K562 (cell line): ENCODE measurements at regions not wholly inside any gene's neighbourhood (a gene's known extent, or its start where the extent isn't known, plus 50 kb on each side); places are given as distances from the start of the nearest gene placed in this dataset.

ENCODE experiments used
- CBX2 ChIP-seq: fragments of 200-600 bp; sonication (generic); IDR thresholded peaks from one replicate; pipeline ENCODE4 v1.6.1; 2012; ENCODE audit warnings: mild to moderate bottlenecking, low read length, inconsistent platforms; ENCODE audit not compliant: insufficient read depth, poor library complexity, severe bottlenecking
- CC2D1A ChIP-seq: fragments of 450-650 bp; IDR thresholded peaks from 2 replicates; pipeline ENCODE4 v1.6.1; 2017; ENCODE audit warnings: mild to moderate bottlenecking
- TOE1 ChIP-seq, 2 experiments: fragments of 450-650 bp in 1 of 2; sonication (generic) in 1 of 2; formaldehyde crosslinking in 1 of 2; IDR thresholded peaks; 2 replicates each; pipeline versions ENCODE4 v1.7.1 to v1.8.0; 2016 to 2022; ENCODE audit warnings: borderline replicate concordance in 2 of 2, mild to moderate bottlenecking in 2 of 2, antibody characterized with exemption in 1 of 2, inconsistent platforms in 1 of 2, low read depth in 1 of 2, missing genetic modification reagents in 1 of 2, moderate library complexity in 1 of 2
- ZBTB8A ChIP-seq: fragments of 450-650 bp; IDR thresholded peaks from 2 replicates; pipeline ENCODE4 v1.6.1; 2018; ENCODE audit warnings: mild to moderate bottlenecking, moderate library complexity; ENCODE audit not compliant: partially characterized antibody
- ZNF431 ChIP-seq: sonication (generic); formaldehyde crosslinking; IDR thresholded peaks from 2 replicates; pipeline ENCODE4 v1.8.0; 2022; ENCODE audit warnings: mild to moderate bottlenecking, missing genetic modification reagents
- TF ChIP-seq, protein P1 (sequence below), 3 experiments: IDR thresholded peaks in 2 of 3; conservative IDR thresholded peaks in 1 of 3; 2 replicates each; pipeline ENCODE4 v1.5.1; 2011 to 2012; ENCODE audit warnings: low read length in 3 of 3, mild to moderate bottlenecking in 3 of 3, control low read depth in 2 of 3, improper control_type of control experiment in 1 of 3, inconsistent platforms in 1 of 3, low read depth in 1 of 3, mixed read lengths in 1 of 3, moderate library complexity in 1 of 3; ENCODE audit not compliant: insufficient read depth in 2 of 3
- TF ChIP-seq, protein P2 (sequence below): fragments of 250-450 bp; sonication (Bioruptor Pico); IDR thresholded peaks from 2 replicates; pipeline ENCODE4 v1.4.0; 2020
- TF ChIP-seq, protein P3 (sequence below): fragments of 250-450 bp; sonication (Bioruptor Pico); IDR thresholded peaks from 2 replicates; pipeline ENCODE4 v1.4.0; 2020; ENCODE audit warnings: mild to moderate bottlenecking, moderate library complexity
- TF ChIP-seq, protein P4 (sequence below): fragments of 450-650 bp; formaldehyde crosslinking; IDR thresholded peaks from 2 replicates; pipeline ENCODE4 v1.4.0; 2020; ENCODE audit warnings: mild to moderate bottlenecking, mixed read lengths

DNA sequence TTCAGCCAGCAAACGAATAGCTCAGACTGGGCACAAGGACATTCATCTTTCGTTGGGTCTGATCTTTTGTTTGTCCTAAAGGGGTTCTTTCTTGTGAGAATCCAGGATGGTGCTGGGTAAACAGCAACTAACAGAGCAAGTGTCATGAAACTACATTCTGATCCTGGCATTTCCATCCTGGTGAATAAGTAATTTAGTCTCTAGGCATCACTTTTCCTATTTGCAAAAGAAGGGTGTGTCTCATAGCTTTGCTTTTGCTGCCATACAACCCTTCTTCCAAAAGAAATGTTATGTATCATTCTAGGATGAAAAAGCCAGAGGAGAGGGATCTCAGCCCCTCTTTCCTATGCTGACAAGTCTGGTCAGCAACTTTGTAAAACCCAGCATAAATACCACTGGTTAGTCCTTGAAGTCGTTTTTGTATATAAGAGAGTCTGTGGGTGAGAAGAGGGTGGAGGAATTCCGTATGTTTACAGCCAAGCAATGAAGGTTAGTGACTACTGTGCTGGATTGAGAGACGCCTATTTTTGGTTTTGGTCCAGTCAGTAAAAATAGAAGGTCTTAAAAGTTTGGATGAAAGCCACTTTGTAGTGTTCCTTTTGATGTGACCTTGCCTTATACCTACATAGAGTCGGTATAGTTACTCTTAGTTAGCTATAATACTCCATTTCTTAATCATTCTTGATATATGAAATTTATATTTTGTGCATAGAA is 88.4 kb upstream of the SLC25A13 start:
- TF ChIP-seq CBX2 (no peak), CC2D1A (no peak), TOE1 (IDR thresholded peaks at IDR 0.05; ENCODE audit: borderline replicate concordance) (no peak), TOE1 (CRISPR knock-in tag; IDR thresholded peaks at IDR 0.05; ENCODE audit: borderline replicate concordance, low read depth) (no peak), ZBTB8A (no peak), ZNF431 (CRISPR knock-in tag) (no peak)
- TF ChIP-seq, protein P1, sequence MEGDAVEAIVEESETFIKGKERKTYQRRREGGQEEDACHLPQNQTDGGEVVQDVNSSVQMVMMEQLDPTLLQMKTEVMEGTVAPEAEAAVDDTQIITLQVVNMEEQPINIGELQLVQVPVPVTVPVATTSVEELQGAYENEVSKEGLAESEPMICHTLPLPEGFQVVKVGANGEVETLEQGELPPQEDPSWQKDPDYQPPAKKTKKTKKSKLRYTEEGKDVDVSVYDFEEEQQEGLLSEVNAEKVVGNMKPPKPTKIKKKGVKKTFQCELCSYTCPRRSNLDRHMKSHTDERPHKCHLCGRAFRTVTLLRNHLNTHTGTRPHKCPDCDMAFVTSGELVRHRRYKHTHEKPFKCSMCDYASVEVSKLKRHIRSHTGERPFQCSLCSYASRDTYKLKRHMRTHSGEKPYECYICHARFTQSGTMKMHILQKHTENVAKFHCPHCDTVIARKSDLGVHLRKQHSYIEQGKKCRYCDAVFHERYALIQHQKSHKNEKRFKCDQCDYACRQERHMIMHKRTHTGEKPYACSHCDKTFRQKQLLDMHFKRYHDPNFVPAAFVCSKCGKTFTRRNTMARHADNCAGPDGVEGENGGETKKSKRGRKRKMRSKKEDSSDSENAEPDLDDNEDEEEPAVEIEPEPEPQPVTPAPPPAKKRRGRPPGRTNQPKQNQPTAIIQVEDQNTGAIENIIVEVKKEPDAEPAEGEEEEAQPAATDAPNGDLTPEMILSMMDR (IDR thresholded peaks at IDR 0.05 in 2 of 3, conservative IDR thresholded peaks at IDR 0.05 in 1 of 3; ENCODE audit: insufficient read depth in 2 of 3, low read depth in 1 of 3, low read length in 3 of 3) = no peak
- TF ChIP-seq, protein P2, sequence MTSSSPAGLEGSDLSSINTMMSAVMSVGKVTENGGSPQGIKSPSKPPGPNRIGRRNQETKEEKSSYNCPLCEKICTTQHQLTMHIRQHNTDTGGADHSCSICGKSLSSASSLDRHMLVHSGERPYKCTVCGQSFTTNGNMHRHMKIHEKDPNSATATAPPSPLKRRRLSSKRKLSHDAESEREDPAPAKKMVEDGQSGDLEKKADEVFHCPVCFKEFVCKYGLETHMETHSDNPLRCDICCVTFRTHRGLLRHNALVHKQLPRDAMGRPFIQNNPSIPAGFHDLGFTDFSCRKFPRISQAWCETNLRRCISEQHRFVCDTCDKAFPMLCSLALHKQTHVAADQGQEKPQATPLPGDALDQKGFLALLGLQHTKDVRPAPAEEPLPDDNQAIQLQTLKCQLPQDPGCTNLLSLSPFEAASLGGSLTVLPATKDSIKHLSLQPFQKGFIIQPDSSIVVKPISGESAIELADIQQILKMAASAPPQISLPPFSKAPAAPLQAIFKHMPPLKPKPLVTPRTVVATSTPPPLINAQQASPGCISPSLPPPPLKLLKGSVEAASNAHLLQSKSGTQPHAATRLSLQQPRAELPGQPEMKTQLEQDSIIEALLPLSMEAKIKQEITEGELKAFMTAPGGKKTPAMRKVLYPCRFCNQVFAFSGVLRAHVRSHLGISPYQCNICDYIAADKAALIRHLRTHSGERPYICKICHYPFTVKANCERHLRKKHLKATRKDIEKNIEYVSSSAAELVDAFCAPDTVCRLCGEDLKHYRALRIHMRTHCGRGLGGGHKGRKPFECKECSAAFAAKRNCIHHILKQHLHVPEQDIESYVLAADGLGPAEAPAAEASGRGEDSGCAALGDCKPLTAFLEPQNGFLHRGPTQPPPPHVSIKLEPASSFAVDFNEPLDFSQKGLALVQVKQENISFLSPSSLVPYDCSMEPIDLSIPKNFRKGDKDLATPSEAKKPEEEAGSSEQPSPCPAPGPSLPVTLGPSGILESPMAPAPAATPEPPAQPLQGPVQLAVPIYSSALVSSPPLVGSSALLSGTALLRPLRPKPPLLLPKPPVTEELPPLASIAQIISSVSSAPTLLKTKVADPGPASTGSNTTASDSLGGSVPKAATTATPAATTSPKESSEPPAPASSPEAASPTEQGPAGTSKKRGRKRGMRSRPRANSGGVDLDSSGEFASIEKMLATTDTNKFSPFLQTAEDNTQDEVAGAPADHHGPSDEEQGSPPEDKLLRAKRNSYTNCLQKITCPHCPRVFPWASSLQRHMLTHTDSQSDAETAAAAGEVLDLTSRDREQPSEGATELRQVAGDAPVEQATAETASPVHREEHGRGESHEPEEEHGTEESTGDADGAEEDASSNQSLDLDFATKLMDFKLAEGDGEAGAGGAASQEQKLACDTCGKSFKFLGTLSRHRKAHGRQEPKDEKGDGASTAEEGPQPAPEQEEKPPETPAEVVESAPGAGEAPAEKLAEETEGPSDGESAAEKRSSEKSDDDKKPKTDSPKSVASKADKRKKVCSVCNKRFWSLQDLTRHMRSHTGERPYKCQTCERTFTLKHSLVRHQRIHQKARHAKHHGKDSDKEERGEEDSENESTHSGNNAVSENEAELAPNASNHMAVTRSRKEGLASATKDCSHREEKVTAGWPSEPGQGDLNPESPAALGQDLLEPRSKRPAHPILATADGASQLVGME (CRISPR knock-in tag) = no peak
- TF ChIP-seq, protein P3, sequence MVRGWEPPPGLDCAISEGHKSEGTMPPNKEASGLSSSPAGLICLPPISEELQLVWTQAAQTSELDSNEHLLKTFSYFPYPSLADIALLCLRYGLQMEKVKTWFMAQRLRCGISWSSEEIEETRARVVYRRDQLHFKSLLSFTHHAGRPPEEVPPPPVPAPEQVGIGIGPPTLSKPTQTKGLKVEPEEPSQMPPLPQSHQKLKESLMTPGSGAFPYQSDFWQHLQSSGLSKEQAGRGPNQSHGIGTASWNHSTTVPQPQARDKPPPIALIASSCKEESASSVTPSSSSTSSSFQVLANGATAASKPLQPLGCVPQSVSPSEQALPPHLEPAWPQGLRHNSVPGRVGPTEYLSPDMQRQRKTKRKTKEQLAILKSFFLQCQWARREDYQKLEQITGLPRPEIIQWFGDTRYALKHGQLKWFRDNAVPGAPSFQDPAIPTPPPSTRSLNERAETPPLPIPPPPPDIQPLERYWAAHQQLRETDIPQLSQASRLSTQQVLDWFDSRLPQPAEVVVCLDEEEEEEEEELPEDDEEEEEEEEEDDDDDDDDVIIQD = no peak
- TF ChIP-seq, protein P4, sequence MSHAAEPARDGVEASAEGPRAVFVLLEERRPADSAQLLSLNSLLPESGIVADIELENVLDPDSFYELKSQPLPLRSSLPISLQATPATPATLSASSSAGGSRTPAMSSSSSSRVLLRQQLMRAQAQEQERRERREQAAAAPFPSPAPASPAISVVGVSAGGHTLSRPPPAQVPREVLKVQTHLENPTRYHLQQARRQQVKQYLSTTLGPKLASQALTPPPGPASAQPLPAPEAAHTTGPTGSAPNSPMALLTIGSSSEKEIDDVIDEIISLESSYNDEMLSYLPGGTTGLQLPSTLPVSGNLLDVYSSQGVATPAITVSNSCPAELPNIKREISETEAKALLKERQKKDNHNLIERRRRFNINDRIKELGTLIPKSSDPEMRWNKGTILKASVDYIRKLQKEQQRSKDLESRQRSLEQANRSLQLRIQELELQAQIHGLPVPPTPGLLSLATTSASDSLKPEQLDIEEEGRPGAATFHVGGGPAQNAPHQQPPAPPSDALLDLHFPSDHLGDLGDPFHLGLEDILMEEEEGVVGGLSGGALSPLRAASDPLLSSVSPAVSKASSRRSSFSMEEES (CRISPR knock-in tag) = no peak
